Right atrium auricular region (tissue), 2 donors: ENCODE measurements at regions not wholly inside any gene's neighbourhood (a gene's known extent, or its start where the extent isn't known, plus 50 kb on each side); places are given as distances from the start of the nearest gene placed in this dataset.

Source experiments
- DNase-seq: peaks from one replicate; pipeline ENCODE4 v3.0.0-alpha.2; 2019; ENCODE audit warnings: low spot score
- H3K27ac ChIP-seq, 2 donors: fragments of 200-600 bp; sonication (generic); 1 replicate in 1 of 2; 2 replicates in 1 of 2; pipeline ENCODE4 v1.5.1; 2016 to 2019
- H3K27me3 ChIP-seq, 2 donors: fragments of 200-600 bp; sonication (generic); one replicate each; pipeline versions ENCODE4 v1.5.1 to v1.6.0; 2017 to 2019
- H3K36me3 ChIP-seq: fragments of 200-600 bp; sonication (generic); one replicate; pipeline ENCODE4 v1.5.1; 2016
- H3K4me1 ChIP-seq, 2 donors: fragments of 200-600 bp; sonication (generic); one replicate each; pipeline versions ENCODE4 v1.5.1 to v1.6.0; 2017 to 2019
- H3K4me3 ChIP-seq, 2 donors: fragments of 200-600 bp; sonication (generic); 1 replicate in 1 of 2; 2 replicates in 1 of 2; pipeline ENCODE4 v1.5.1; 2017 to 2019; ENCODE audit warnings: mild to moderate bottlenecking in 1 of 2, moderate library complexity in 1 of 2
- H3K9me3 ChIP-seq, 2 donors: fragments of 200-600 bp; sonication (generic); one replicate each; pipeline ENCODE4 v1.5.1; 2019
- CTCF ChIP-seq, 2 donors: fragments of 200-600 bp; sonication (generic); IDR thresholded peaks; one replicate each; pipeline ENCODE4 v1.5.1; 2019; ENCODE audit warnings: antibody characterized with exemption in 2 of 2

GRCh38 chr4:74669702-74670101, 124.6 kb downstream of the BTC start:
- peaks cover 0 to 5% of the 10 kb centered on the region in 2 donors for H3K4me1 ChIP-seq
- no peaks in the 10 kb centered on the region for H3K36me3 ChIP-seq
- H3K9me3 ChIP-seq = no peaks in the 10 kb centered on the region
- H3K27me3 ChIP-seq = no peaks in the 10 kb centered on the region
- no peak overlapping the region for H3K4me3 ChIP-seq
- no peak for TF ChIP-seq CTCF (IDR thresholded peaks at IDR 0.05)
- DNase-seq = no peak
- H3K27ac ChIP-seq = no peak overlapping the region

GRCh38 chr4:74670583-74670982, 123.7 kb downstream of the BTC start:
- no peaks in the 10 kb centered on the region for H3K9me3 ChIP-seq
- no peak for DNase-seq

GRCh38 chr4:74671080-74671698, 123.1 kb downstream of the BTC start:
- H3K27ac ChIP-seq = no peak overlapping the region
- H3K4me1 ChIP-seq = peaks cover 0 to 5% of the 10 kb centered on the region in 2 donors
- peak in 1 of 2 donors; percentile 51 for TF ChIP-seq CTCF (IDR thresholded peaks at IDR 0.05)
- H3K4me3 ChIP-seq = no peak overlapping the region
- no peaks in the 10 kb centered on the region for H3K36me3 ChIP-seq
- DNase-seq = no peak
- no peaks in the 10 kb centered on the region for H3K9me3 ChIP-seq
- H3K27me3 ChIP-seq = no peaks in the 10 kb centered on the region

More at GRCh38 chr4:74670583-74670982, 123.7 kb downstream of the BTC start:
- Histone ChIP-seq H3K36me3 (no peaks in the 10 kb centered on the region), H3K27me3 (no peaks in the 10 kb centered on the region), H3K4me1 (peaks cover 0 to 5% of the 10 kb centered on the region in 2 donors), H3K27ac (no peak overlapping the region), H3K4me3 (no peak overlapping the region)
- no peak for TF ChIP-seq CTCF (IDR thresholded peaks at IDR 0.05)

DNA sequence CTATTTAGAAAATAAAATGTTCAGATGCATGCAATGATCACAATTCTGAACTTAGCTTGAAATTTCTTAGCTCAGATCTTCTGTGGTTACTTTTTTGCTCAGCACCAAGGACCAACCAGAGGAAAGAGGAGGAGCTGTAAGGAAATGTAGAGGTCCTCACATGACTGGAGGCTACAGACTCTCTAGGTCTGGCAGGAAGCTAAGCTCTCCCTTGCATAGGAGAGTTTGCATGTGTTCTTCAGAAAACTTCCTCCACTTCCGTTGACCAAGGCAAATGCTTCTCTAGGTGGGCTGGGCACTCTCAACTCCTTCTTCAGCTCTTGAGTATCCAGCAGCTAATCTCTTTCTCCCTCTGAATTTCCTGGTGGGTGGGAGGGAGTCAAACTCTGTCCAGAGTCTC, 119.6 kb downstream of the BTC start:
- Histone ChIP-seq H3K4me1 (peaks cover 0 to 5% of the 10 kb centered on the region in 2 donors), H3K36me3 (no peaks in the 10 kb centered on the region), H3K4me3 (no peak overlapping the region), H3K27me3 (no peaks in the 10 kb centered on the region), H3K27ac (no peak overlapping the region), H3K9me3 (no peaks in the 10 kb centered on the region)
- DNase-seq = no peak
- TF ChIP-seq CTCF (IDR thresholded peaks at IDR 0.05) = no peak

DNA sequence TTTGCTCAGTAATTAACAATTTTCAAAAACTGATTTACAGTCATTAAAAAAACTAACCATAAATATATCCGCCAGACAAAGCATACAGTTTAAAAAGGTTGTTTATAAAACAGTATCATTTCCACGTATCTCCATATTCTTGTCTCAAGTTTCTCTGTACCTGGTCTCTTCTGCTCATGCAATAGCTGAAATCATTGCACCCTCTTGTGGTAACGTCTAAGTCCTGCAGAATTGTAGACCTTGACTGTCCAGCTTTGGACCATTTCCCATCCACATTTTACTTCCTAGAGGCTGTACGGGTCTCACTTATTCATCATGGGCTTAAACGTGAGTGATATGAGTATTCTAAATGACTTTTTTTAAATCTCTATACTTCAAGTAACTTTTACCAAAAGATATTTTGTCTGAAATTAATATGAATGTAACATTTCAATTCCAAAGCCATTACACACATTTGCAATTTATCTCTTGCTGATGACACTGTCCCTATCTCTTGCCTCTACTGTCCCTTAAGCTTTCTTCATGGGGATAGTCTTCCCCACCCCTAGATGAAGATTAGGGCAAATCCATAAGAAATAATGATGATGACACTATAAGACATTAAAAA, 118.5 kb downstream of the BTC start:
- Histone ChIP-seq H3K9me3 (no peaks in the 10 kb centered on the region), H3K4me3 (no peak overlapping the region), H3K4me1 (peaks cover 0 to 5% of the 10 kb centered on the region in 2 donors), H3K36me3 (no peaks in the 10 kb centered on the region), H3K27ac (no peak overlapping the region), H3K27me3 (no peaks in the 10 kb centered on the region)
- TF ChIP-seq CTCF (IDR thresholded peaks at IDR 0.05) = peak; percentile 49 to 74
- DNase-seq = no peak
